HEK293 (cell line): ENCODE measurements at regions not wholly inside any gene's neighbourhood (a gene's known extent, or its start where the extent isn't known, plus 50 kb on each side); places are given as distances from the start of the nearest gene placed in this dataset.

ENCODE experiments used
- REST ChIP-seq: fragments of 450-650 bp; formaldehyde crosslinking; IDR thresholded peaks from 2 replicates; pipeline ENCODE4 v1.5.1; 2016; ENCODE audit warnings: missing biosample characterization, missing genetic modification characterization
- ZNF280C ChIP-seq: fragments of 450-650 bp; formaldehyde crosslinking; IDR thresholded peaks from 2 replicates; pipeline ENCODE4 v1.5.1; 2016; ENCODE audit warnings: missing biosample characterization, missing genetic modification characterization

- no peak for TF ChIP-seq REST (tag by site-specific recombination)
- TF ChIP-seq ZNF280C (tag by site-specific recombination) = no peak
These were observed 623.5 kb upstream of the TBL1XR1 start for GRCh38 chr3:177820683-177821316.
